ENCODE measurements at regions not wholly inside any gene's neighbourhood (a gene's known extent, or its start where the extent isn't known, plus 50 kb on each side); places are given as distances from the start of the nearest gene placed in this dataset.

DNA sequence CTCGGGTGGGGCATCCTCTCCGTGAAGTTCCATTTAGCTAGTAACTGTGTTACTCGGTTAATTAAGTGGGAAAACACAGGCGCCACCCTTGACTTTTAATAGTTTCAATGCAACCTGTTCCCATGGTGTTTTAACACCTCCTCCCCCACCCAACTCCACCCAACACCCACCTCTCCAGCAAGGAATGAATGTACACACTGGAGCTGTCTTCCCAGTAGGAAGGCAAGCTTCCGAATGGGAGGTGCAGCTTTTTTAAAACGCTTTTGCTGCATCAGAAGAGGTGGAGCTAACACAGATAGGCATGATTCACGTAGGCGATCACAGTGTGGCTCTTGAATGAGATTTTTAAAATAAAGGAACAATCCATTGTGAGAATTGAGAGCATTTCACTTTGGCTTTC is 73.8 kb upstream of the AGAP1 start:
- TF ChIP-seq, protein P1, sequence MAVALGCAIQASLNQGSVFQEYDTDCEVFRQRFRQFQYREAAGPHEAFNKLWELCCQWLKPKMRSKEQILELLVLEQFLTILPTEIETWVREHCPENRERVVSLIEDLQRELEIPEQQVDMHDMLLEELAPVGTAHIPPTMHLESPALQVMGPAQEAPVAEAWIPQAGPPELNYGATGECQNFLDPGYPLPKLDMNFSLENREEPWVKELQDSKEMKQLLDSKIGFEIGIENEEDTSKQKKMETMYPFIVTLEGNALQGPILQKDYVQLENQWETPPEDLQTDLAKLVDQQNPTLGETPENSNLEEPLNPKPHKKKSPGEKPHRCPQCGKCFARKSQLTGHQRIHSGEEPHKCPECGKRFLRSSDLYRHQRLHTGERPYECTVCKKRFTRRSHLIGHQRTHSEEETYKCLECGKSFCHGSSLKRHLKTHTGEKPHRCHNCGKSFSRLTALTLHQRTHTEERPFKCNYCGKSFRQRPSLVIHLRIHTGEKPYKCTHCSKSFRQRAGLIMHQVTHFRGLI (tag by site-specific recombination; IDR thresholded peaks at IDR 0.05) = no peak
- TF ChIP-seq KLF16 (tag by site-specific recombination; IDR thresholded peaks at IDR 0.05) = no peak
- TF ChIP-seq MYNN (tag by site-specific recombination; IDR thresholded peaks at IDR 0.05; ENCODE audit: borderline replicate concordance) = no peak
- TF ChIP-seq, protein P2, sequence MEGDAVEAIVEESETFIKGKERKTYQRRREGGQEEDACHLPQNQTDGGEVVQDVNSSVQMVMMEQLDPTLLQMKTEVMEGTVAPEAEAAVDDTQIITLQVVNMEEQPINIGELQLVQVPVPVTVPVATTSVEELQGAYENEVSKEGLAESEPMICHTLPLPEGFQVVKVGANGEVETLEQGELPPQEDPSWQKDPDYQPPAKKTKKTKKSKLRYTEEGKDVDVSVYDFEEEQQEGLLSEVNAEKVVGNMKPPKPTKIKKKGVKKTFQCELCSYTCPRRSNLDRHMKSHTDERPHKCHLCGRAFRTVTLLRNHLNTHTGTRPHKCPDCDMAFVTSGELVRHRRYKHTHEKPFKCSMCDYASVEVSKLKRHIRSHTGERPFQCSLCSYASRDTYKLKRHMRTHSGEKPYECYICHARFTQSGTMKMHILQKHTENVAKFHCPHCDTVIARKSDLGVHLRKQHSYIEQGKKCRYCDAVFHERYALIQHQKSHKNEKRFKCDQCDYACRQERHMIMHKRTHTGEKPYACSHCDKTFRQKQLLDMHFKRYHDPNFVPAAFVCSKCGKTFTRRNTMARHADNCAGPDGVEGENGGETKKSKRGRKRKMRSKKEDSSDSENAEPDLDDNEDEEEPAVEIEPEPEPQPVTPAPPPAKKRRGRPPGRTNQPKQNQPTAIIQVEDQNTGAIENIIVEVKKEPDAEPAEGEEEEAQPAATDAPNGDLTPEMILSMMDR (tag by site-specific recombination; IDR thresholded peaks at IDR 0.05) = no peak
- no peak for TF ChIP-seq ZBTB7A (tag by site-specific recombination; IDR thresholded peaks at IDR 0.05; ENCODE audit: low read depth)

Data from HEK293 (cell line).